ENCODE measurements at regions not wholly inside any gene's neighbourhood (a gene's known extent, or its start where the extent isn't known, plus 50 kb on each side); places are given as distances from the start of the nearest gene placed in this dataset.

DNA sequence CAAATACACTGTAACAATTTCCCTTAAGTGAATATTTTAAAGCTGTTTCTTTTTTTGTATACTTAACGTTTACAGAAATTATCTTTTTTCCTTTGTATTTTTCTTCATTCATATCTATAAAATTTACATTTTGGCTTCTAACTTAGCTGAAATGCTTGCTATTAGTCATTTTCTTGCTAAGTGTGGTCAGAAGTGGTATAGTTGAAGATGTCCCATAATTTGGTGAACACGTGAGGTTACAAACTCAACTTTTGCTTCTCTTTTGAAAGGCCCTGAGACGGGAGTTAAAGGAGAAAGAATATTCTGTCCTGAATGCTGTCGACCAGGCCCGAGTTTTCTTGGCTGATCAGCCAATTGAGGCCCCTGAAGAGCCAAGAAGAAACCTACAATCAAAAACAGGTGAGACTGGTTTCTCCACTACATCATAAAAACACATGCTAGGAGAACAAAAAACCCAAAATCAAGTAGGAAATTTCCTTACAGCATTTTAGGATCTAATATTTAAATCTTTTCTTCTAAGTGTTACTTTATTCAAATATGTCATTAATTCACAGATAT, 445.0 kb downstream of the UTRN start:
- peaks cover 0 to 16% (median 0%) of the 10 kb centered on the region in 3 donors for H3K36me3 ChIP-seq
- H3K4me1 ChIP-seq = no peaks in the 10 kb centered on the region
- no peak for TF ChIP-seq POLR2A (IDR thresholded peaks at IDR 0.05)
- TF ChIP-seq, protein P1, sequence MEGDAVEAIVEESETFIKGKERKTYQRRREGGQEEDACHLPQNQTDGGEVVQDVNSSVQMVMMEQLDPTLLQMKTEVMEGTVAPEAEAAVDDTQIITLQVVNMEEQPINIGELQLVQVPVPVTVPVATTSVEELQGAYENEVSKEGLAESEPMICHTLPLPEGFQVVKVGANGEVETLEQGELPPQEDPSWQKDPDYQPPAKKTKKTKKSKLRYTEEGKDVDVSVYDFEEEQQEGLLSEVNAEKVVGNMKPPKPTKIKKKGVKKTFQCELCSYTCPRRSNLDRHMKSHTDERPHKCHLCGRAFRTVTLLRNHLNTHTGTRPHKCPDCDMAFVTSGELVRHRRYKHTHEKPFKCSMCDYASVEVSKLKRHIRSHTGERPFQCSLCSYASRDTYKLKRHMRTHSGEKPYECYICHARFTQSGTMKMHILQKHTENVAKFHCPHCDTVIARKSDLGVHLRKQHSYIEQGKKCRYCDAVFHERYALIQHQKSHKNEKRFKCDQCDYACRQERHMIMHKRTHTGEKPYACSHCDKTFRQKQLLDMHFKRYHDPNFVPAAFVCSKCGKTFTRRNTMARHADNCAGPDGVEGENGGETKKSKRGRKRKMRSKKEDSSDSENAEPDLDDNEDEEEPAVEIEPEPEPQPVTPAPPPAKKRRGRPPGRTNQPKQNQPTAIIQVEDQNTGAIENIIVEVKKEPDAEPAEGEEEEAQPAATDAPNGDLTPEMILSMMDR (IDR thresholded peaks at IDR 0.05) = no peak
- H3K27ac ChIP-seq = no peak overlapping the region
- no peaks in the 10 kb centered on the region for H3K27me3 ChIP-seq
- no peak overlapping the region for H3K4me3 ChIP-seq
- DNase-seq = no peak
- H3K9me3 ChIP-seq = no peaks in the 10 kb centered on the region

DNA sequence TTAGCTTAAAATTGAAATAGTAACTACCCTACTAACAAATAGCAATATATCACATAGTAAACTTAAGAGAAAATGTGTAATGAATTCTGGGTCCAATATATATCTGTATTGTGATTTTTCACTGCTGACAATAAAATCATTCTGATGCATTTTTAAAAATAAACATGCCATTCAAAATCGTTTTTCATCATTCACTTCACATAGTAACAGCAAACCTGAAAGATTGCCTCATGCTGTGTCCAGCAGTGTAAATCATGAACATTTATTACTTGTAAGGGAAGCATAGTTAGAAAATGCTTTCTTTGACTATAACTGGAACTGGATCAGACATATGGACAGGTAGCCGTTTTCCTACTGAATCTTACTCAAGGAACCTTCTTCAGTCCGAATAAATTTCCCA, 446.1 kb downstream of the UTRN start:
- H3K4me1 ChIP-seq = no peaks in the 10 kb centered on the region
- H3K9me3 ChIP-seq = no peaks in the 10 kb centered on the region
- no peak for TF ChIP-seq POLR2A (IDR thresholded peaks at IDR 0.05)
- TF ChIP-seq, protein P1 (IDR thresholded peaks at IDR 0.05) = no peak
- no peak overlapping the region for H3K4me3 ChIP-seq
- H3K27ac ChIP-seq = no peak overlapping the region
- no peaks in the 10 kb centered on the region for H3K27me3 ChIP-seq
- DNase-seq = no peak
- peaks cover 0 to 16% (median 0%) of the 10 kb centered on the region in 3 donors for H3K36me3 ChIP-seq

DNA sequence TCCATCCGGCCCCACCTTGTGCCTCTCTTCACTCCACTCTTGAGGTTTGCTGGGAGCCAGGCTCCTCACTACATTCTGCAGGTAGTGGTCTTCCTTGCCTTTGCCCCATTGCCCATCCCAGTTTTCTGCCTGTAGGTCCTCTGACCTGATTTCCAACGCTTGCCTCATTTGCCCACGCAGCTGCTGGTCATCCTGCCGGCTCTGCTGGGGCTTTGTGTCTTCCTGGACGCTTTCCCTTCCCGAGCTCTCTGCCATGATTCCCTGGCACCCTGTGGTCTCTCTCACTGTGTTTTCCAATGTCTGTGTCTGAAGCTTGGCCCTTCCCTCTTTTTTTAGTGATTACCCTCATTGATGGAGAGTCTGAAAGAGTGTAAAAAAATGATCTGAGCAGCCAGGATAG, 451.6 kb downstream of the UTRN start:
- Histone ChIP-seq H3K4me1 (no peaks in the 10 kb centered on the region), H3K27ac (no peak overlapping the region), H3K4me3 (no peak overlapping the region), H3K36me3 (peaks cover 0 to 17% (median 0%) of the 10 kb centered on the region in 3 donors), H3K9me3 (no peaks in the 10 kb centered on the region), H3K27me3 (no peaks in the 10 kb centered on the region)
- DNase-seq = no peak
- TF ChIP-seq, protein P1 (IDR thresholded peaks at IDR 0.05) = no peak
- TF ChIP-seq POLR2A (IDR thresholded peaks at IDR 0.05) = no peak

DNA sequence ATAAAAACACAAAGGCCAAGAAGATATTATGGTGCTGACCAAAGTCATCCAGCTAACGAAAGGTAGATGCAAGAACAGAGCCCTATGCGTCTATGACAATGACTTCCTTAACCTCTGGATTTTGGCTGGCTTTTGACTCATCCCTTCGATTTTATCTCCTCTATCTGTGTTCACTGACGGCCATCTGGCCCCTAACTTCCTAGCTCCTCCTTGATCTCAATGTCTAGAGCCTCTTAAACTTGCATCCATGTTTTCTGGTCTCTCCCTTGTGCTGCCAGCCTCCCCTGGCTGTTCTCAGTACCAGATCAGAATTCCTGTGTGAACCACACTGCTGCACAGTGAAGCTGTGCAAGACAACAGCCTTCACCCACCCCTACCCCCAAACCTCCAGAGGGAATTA, 452.9 kb downstream of the UTRN start:
- no peak for DNase-seq

DNA sequence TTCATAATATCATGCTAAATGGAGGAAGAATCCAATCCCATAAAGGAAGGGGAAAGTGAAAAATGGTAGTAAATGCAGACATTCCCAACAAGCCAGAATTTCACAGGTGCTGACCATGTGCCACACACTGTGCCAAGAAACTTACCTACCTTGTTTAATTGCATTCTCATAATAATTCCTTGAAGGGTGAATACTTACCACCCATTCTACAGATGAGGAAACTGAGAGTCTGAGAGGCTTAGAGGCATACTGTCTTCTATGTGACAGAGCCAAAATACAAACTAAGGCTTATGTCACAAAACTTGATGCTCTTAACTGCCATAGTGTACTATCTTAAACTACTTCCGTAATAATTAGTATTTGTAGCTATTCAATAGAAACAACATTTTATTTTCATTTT, 454.7 kb downstream of the UTRN start:
- no peaks in the 10 kb centered on the region for H3K4me1 ChIP-seq
- no peak for DNase-seq
- TF ChIP-seq, protein P1 (IDR thresholded peaks at IDR 0.05) = no peak
- no peak for TF ChIP-seq POLR2A (IDR thresholded peaks at IDR 0.05)
- peaks cover 0 to 7% (median 0%) of the 10 kb centered on the region in 3 donors for H3K36me3 ChIP-seq
- H3K27me3 ChIP-seq = no peaks in the 10 kb centered on the region
- no peak overlapping the region for H3K4me3 ChIP-seq
- no peak overlapping the region for H3K27ac ChIP-seq
- H3K9me3 ChIP-seq = no peaks in the 10 kb centered on the region

More for the DNA sequence above, 452.9 kb downstream of the UTRN start:
- peaks cover 0 to 8% (median 0%) of the 10 kb centered on the region in 3 donors for H3K36me3 ChIP-seq
- H3K27ac ChIP-seq = no peak overlapping the region
- H3K27me3 ChIP-seq = no peaks in the 10 kb centered on the region
- H3K4me3 ChIP-seq = no peak overlapping the region
- H3K4me1 ChIP-seq = no peaks in the 10 kb centered on the region
- no peak for TF ChIP-seq POLR2A (IDR thresholded peaks at IDR 0.05)
- TF ChIP-seq, protein P1 (IDR thresholded peaks at IDR 0.05) = no peak
- no peaks in the 10 kb centered on the region for H3K9me3 ChIP-seq

DNA sequence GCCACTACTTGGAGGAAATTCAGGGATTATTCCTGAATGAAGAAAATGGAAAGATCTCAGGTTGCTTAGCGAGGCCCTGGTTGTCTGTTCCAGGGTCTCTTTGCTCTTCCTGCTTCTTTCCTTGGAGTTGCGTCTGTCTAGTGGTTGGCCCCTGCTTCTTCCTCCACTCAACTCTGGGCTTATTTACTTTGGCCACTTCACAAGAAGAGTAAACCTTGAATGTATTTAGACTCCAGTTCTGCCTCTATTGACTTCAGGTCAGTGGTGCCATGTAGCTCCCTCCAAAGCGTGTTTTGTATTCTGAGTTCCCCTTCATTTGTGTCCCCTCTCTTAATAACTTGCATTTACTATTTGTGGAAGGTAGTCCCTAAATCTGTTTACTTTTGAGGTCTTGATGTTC, 456.5 kb downstream of the UTRN start:
- no peaks in the 10 kb centered on the region for H3K27me3 ChIP-seq
- peaks cover 0 to 6% (median 0%) of the 10 kb centered on the region in 3 donors for H3K36me3 ChIP-seq
- no peaks in the 10 kb centered on the region for H3K4me1 ChIP-seq
- no peak for DNase-seq
- TF ChIP-seq, protein P1 (IDR thresholded peaks at IDR 0.05) = no peak
- no peak for TF ChIP-seq POLR2A (IDR thresholded peaks at IDR 0.05)
- H3K27ac ChIP-seq = no peak overlapping the region
- no peak overlapping the region for H3K4me3 ChIP-seq
- H3K9me3 ChIP-seq = no peaks in the 10 kb centered on the region

Measured in Peyer's patch (tissue), 4 donors.